Heart right ventricle (tissue), 16 donors: ENCODE measurements at regions not wholly inside any gene's neighbourhood (a gene's known extent, or its start where the extent isn't known, plus 50 kb on each side); places are given as distances from the start of the nearest gene placed in this dataset.
A peak's percentile ranks its signal among the peaks of the same experiment; 100 is the strongest.

Source experiments
- ATAC-seq, 8 donors: fragments of 200-7000 bp; cut with Tn5 transposase; one replicate each; pipeline ENCODE4 v1.9.1; 2020; ENCODE audit warnings: mild to moderate bottlenecking in 8 of 8, moderate library complexity in 8 of 8, moderate number of reproducible peaks in 1 of 8
- DNase-seq, 2 donors: peaks; one replicate each; pipeline ENCODE4 v3.0.0-alpha.2; 2020
- H3K27ac ChIP-seq, 10 donors: fragments of 200-600 bp; sonication (generic) in 2 of 10; one replicate each; pipeline versions ENCODE4 v1.5.0 to v1.8.0; 2020 to 2022; ENCODE audit warnings: mild to moderate bottlenecking in 3 of 10
- H3K27me3 ChIP-seq, 7 donors: fragments of 200-600 bp; one replicate each; pipeline ENCODE4 v1.8.0; 2021 to 2022; ENCODE audit warnings: mild to moderate bottlenecking in 2 of 7
- H3K36me3 ChIP-seq, 9 donors: fragments of 200-600 bp; sonication (generic) in 1 of 9; one replicate each; pipeline versions ENCODE4 v1.5.0 to v1.8.0; 2020 to 2022; ENCODE audit warnings: mild to moderate bottlenecking in 2 of 9
- H3K4me1 ChIP-seq, 9 donors: fragments of 200-600 bp; sonication (generic) in 1 of 9; one replicate each; pipeline versions ENCODE4 v1.5.0 to v1.8.0; 2020 to 2022; ENCODE audit warnings: mild to moderate bottlenecking in 4 of 9
- H3K4me3 ChIP-seq, 10 donors: fragments of 200-600 bp; sonication (generic) in 2 of 10; one replicate each; pipeline versions ENCODE4 v1.5.0 to v1.8.0; 2020 to 2022; ENCODE audit warnings: mild to moderate bottlenecking in 7 of 10, moderate library complexity in 2 of 10
- H3K9me3 ChIP-seq, 11 donors: fragments of 200-600 bp in 10 of 11; sonication (generic) in 2 of 11; one replicate each; pipeline versions ENCODE4 v1.5.0 to v1.8.0; 2013 to 2022; ENCODE audit warnings: mild to moderate bottlenecking in 2 of 11, control low read depth in 1 of 11, moderate library complexity in 1 of 11
- CTCF ChIP-seq, 9 donors: fragments of 200-600 bp; sonication (generic) in 2 of 9; IDR thresholded peaks; one replicate each; pipeline versions ENCODE4 v1.5.0 to v1.8.0; 2021 to 2022; ENCODE audit warnings: antibody characterized with exemption in 9 of 9, mild to moderate bottlenecking in 5 of 9, moderate library complexity in 1 of 9
- WGBS, 2 donors: extraction: QIAGEN DNeasy Blood & Tissue Kit; methylation state at CpG; one replicate each; pipeline ENCODE4 v1.1.7; 2013; ENCODE audit warnings: inconsistent platforms in 1 of 2; 5-methylcytosine and 5-hydroxymethylcytosine counted together
- intact Hi-C, 10 donors: fragments of 100-400 bp; cut with DNase I; formaldehyde crosslinking; loops; one replicate each; pipeline versions ENCODE4 v1.11.1 to v1.14.2; 2022
- donor health status: Arrhythmogenic right ventricular cardiomyopathy.
- donor health status: ischemic (EF 13 %, LVEDD 7.1; RV severe dilation, severe dysfunction).
- donor health status: healthy with polysubstance abuse.
- donor health status: DM: no; HTN: yes; CAD: no.
- donor health status: DM: no; HTN: no; CAD: no.
- donor health status: ischemic (EF 25% LVEDD 6.9; RV normal size, moderate dysfunction).
- donor health status: ischemic (EF 25% LVEDD 5.7; RV mildly dilated, moderate dysfunction).
- donor health status: healthy.
- donor health status: DM: yes; HTN: yes; CAD: no.
- donor health status: Ischemic cardiomyopathy.
- donor health status: ischemic (EF 35%, LVEDD 5.7; RV mildly dilated, moderate dysfunction).
- donor health status: nonischemic (EF 11% LVEDD 7.7; RV severe dilation, severe dysfunction).
- donor health status: DM: yes; HTN: yes; CAD: no.
- donor health status: PGD.
- donor health status: ischemic (EF 29% LVEDD 5.4; RV normal size, mild dysfunction).
- donor health status: nonischemic (EF 23%, LVEDD 6.1; RV moderate dilation, normal function).

GRCh38 chr3:15892311-15893227 lies 94.8 kb upstream of the ANKRD28 start:
- intact Hi-C loops = no loop called here
- H3K36me3 ChIP-seq = no peaks in the 10 kb centered on the region
- H3K4me3 ChIP-seq = no peak overlapping the region
- 71 to 78% methylated on average over 3 of the region's 3 CpGs for WGBS, 2 donors
- H3K4me1 ChIP-seq = peaks cover 0 to 15% (median 0%) of the 10 kb centered on the region in 9 donors
- peaks cover 0 to 10% (median 0%) of the 10 kb centered on the region in 11 donors for H3K9me3 ChIP-seq
- no peak for DNase-seq
- peak overlapping the region in 3 of 10 donors; percentile 68 to 81 (median 75) for H3K27ac ChIP-seq
- no peak for TF ChIP-seq CTCF (IDR thresholded peaks at IDR 0.05)
- H3K27me3 ChIP-seq = no peaks in the 10 kb centered on the region
- no peak for ATAC-seq

- no peak for DNase-seq
- Histone ChIP-seq H3K4me1 (peaks cover 0 to 15% (median 0%) of the 10 kb centered on the region in 9 donors), H3K4me3 (peak overlapping the region in 4 of 10 donors; percentile 8 to 23 (median 17)), H3K9me3 (peaks cover 0 to 10% (median 0%) of the 10 kb centered on the region in 11 donors), H3K27ac (peak overlapping the region; percentile 5 to 86 (median 74)), H3K27me3 (no peaks in the 10 kb centered on the region), H3K36me3 (no peaks in the 10 kb centered on the region)
- ATAC-seq = peak in 4 of 8 donors; percentile 42 to 60 (median 58)
- 86 to 90% methylated on average over 2 of the region's 2 CpGs for WGBS, 2 donors
- intact Hi-C loops = no loop called here
- no peak for TF ChIP-seq CTCF (IDR thresholded peaks at IDR 0.05)
These were observed 96.6 kb upstream of the ANKRD28 start for GRCh38 chr3:15894382-15894781.

- H3K4me3 ChIP-seq = no peak overlapping the region
- intact Hi-C loops = no loop called here
- peaks cover 0 to 15% (median 0%) of the 10 kb centered on the region in 9 donors for H3K4me1 ChIP-seq
- H3K27me3 ChIP-seq = no peaks in the 10 kb centered on the region
- no peak for DNase-seq
- 86 to 92% methylated on average over 2 of the region's 2 CpGs for WGBS, 2 donors
- TF ChIP-seq CTCF (IDR thresholded peaks at IDR 0.05) = no peak
- H3K27ac ChIP-seq = no peak overlapping the region
- no peaks in the 10 kb centered on the region for H3K36me3 ChIP-seq
- ATAC-seq = no peak
- H3K9me3 ChIP-seq = peaks cover 0 to 10% (median 0%) of the 10 kb centered on the region in 11 donors
These were observed 98.7 kb upstream of the ANKRD28 start for GRCh38 chr3:15896500-15896899.

- intact Hi-C loops = no loop called here
- Histone ChIP-seq H3K4me3 (no peak overlapping the region), H3K27me3 (no peaks in the 10 kb centered on the region), H3K9me3 (peaks cover 0 to 10% (median 0%) of the 10 kb centered on the region in 11 donors), H3K36me3 (no peaks in the 10 kb centered on the region), H3K27ac (no peak overlapping the region), H3K4me1 (peaks cover 0 to 18% (median 14%) of the 10 kb centered on the region in 9 donors)
- 84 to 88% methylated on average over 2 of the region's 2 CpGs for WGBS, 2 donors
- ATAC-seq (no peak), DNase-seq (no peak)
- no peak for TF ChIP-seq CTCF (IDR thresholded peaks at IDR 0.05)
These were observed 101.6 kb upstream of the ANKRD28 start for GRCh38 chr3:15899388-15899787.
